ENCODE measurements at regions not wholly inside any gene's neighbourhood (a gene's known extent, or its start where the extent isn't known, plus 50 kb on each side); places are given as distances from the start of the nearest gene placed in this dataset.

- no peak for DNase-seq
Observed at GRCh38 chr1:199357599-199357998, 669.9 kb upstream of the NR5A2 start.

- no peak for DNase-seq
Observed at GRCh38 chr1:199362996-199363395, 664.5 kb upstream of the NR5A2 start.

GRCh38 chr1:199373139-199373538, 654.4 kb upstream of the NR5A2 start:
- DNase-seq = no peak

- DNase-seq = no peak
Observed at GRCh38 chr1:199377211-199377610, 650.3 kb upstream of the NR5A2 start.

GRCh38 chr1:199383793-199384192, 643.7 kb upstream of the NR5A2 start:
- DNase-seq = no peak

- no peak for DNase-seq
Observed at GRCh38 chr1:199394856-199395255, 632.7 kb upstream of the NR5A2 start.

GRCh38 chr1:199396456-199396855, 631.1 kb upstream of the NR5A2 start:
- DNase-seq = no peak

- DNase-seq = no peak
Observed at GRCh38 chr1:199399996-199400724, 627.4 kb upstream of the NR5A2 start.

- no peak for DNase-seq
Observed at GRCh38 chr1:199403531-199404116, 623.9 kb upstream of the NR5A2 start.

- no peak for DNase-seq
Observed at GRCh38 chr1:199404191-199404590, 623.3 kb upstream of the NR5A2 start.

GRCh38 chr1:199404976-199405375, 622.5 kb upstream of the NR5A2 start:
- no peak for DNase-seq

GRCh38 chr1:199405634-199406196, 621.8 kb upstream of the NR5A2 start:
- DNase-seq = no peak

- no peak for DNase-seq
Observed at GRCh38 chr1:199410462-199410861, 617.0 kb upstream of the NR5A2 start.

GRCh38 chr1:199411506-199411905, 616.0 kb upstream of the NR5A2 start:
- no peak for DNase-seq

- no peak for DNase-seq
Observed at GRCh38 chr1:199422206-199422605, 605.3 kb upstream of the NR5A2 start.

- no peak for DNase-seq
Observed at GRCh38 chr1:199447906-199448305, 579.6 kb upstream of the NR5A2 start.

- DNase-seq = no peak
Observed at GRCh38 chr1:199448646-199449045, 578.9 kb upstream of the NR5A2 start.

- DNase-seq = no peak
Observed at GRCh38 chr1:199449221-199449620, 578.3 kb upstream of the NR5A2 start.

GRCh38 chr1:199449681-199450080, 577.8 kb upstream of the NR5A2 start:
- no peak for DNase-seq

GRCh38 chr1:199452627-199453026, 574.9 kb upstream of the NR5A2 start:
- no peak for DNase-seq

- no peak for DNase-seq
Observed at GRCh38 chr1:199453723-199454122, 573.8 kb upstream of the NR5A2 start.

GRCh38 chr1:199460933-199461332, 566.6 kb upstream of the NR5A2 start:
- DNase-seq = no peak

- DNase-seq = no peak
Observed at GRCh38 chr1:199463521-199464127, 563.9 kb upstream of the NR5A2 start.

GRCh38 chr1:199466961-199467360, 560.5 kb upstream of the NR5A2 start:
- DNase-seq = no peak
